ENCODE measurements at regions not wholly inside any gene's neighbourhood (a gene's known extent, or its start where the extent isn't known, plus 50 kb on each side); places are given as distances from the start of the nearest gene placed in this dataset.

DNA sequence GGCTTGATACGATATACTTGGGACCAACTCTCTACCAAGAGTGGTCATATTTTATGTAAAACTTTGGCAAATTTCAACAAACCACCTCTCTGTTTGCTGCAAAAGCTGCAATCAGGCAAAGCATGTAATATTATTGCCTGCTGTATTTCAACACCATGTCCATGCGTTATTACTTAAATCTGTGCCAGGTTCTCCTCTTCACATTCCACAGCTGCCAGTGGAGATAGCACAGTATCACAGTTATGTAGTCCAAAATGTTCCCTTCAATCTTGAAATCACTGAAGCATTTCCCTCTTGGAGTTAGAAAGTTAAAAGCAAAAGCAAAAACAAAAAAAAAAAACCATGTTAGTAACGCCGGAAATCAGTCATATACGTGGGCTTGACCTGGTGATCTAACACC is 396.7 kb upstream of the MAGEC2 start:
- Histone ChIP-seq H4K20me1 (ENCODE audit: insufficient read depth, low read length) (no peaks in the 10 kb centered on the region), H3K9me3 (ENCODE audit: control insufficient read depth, insufficient read depth, low read length) (no peaks in the 10 kb centered on the region), H2AK5ac (ENCODE audit: low read depth, low read length) (no peak overlapping the region), H3K56ac (ENCODE audit: extremely low read depth, insufficient read depth, low read length) (no peak overlapping the region), H2AFZ (replicated peaks; ENCODE audit: low read length, poor library complexity) (no peak overlapping the region), H4K5ac (ENCODE audit: low read depth, low read length) (no peak overlapping the region), H2BK15ac (ENCODE audit: low read depth, low read length) (no peak overlapping the region), H3K4me2 (ENCODE audit: low read depth, low read length) (no peak overlapping the region), H3K9me1 (ENCODE audit: insufficient read depth, low read length) (no peaks in the 10 kb centered on the region), H3K9ac (ENCODE audit: low read depth, low read length) (no peak overlapping the region), H4K91ac (ENCODE audit: insufficient read depth, low read depth, low read length) (no peak overlapping the region), H3K27ac (ENCODE audit: insufficient read depth, low read length) (no peak overlapping the region), H3K23ac (ENCODE audit: low read depth, low read length) (no peak overlapping the region), H3K14ac (replicated peaks; ENCODE audit: low read depth, low read length) (no peak overlapping the region), H3K4me1 (ENCODE audit: control insufficient read depth, insufficient read depth, low read length) (no peaks in the 10 kb centered on the region), H3K18ac (ENCODE audit: low read depth, low read length) (no peak overlapping the region), H3K79me1 (ENCODE audit: low read depth in 1 of 2, low read length in 2 of 2) (no peaks in the 10 kb centered on the region), H2BK20ac (ENCODE audit: low read depth, low read length) (no peak overlapping the region), H3K4ac (ENCODE audit: low read depth, low read length) (no peak overlapping the region), H2AK9ac (replicated peaks; ENCODE audit: low read depth, low read length, poor library complexity) (no peak overlapping the region), H2BK5ac (ENCODE audit: low read depth, low read length, poor library complexity, severe bottlenecking) (no peak overlapping the region), H3K27me3 (ENCODE audit: control insufficient read depth, insufficient read depth, low read length) (no peaks in the 10 kb centered on the region), H2BK120ac (ENCODE audit: low read depth, low read length) (no peak overlapping the region), H4K8ac (ENCODE audit: low read depth in 2 of 2, low read length in 2 of 2) (no peak overlapping the region), H3K4me3 (ENCODE audit: insufficient read depth, low read depth, low read length) (no peak overlapping the region), H3K36me3 (ENCODE audit: control insufficient read depth, insufficient read depth, low read length) (no peaks in the 10 kb centered on the region)
- dilution Hi-C loops (cut with HindIII; ENCODE audit: low sequenced_read_pairs, unreplicated experiment): no loop called here
- TF ChIP-seq RFX5 (IDR thresholded peaks at IDR 0.05; ENCODE audit: low read depth, low read length): no peak
- no peak for TF ChIP-seq RAD21 (IDR thresholded peaks at IDR 0.05; ENCODE audit: low read length)
- TF ChIP-seq POLR2A (IDR thresholded peaks at IDR 0.05; ENCODE audit: low read depth, low read length): no peak
- no peak for TF ChIP-seq CHD1 (IDR thresholded peaks at IDR 0.05; ENCODE audit: low read depth, low read length)
- TF ChIP-seq RCOR1 (IDR thresholded peaks at IDR 0.05; ENCODE audit: insufficient replicate concordance, low read length): no peak
- TF ChIP-seq, protein P1, sequence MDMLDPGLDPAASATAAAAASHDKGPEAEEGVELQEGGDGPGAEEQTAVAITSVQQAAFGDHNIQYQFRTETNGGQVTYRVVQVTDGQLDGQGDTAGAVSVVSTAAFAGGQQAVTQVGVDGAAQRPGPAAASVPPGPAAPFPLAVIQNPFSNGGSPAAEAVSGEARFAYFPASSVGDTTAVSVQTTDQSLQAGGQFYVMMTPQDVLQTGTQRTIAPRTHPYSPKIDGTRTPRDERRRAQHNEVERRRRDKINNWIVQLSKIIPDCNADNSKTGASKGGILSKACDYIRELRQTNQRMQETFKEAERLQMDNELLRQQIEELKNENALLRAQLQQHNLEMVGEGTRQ (IDR thresholded peaks at IDR 0.05; ENCODE audit: low read depth, low read length): no peak
- TF ChIP-seq MAFK (IDR thresholded peaks at IDR 0.05; ENCODE audit: low read depth, low read length): no peak
- no peak for TF ChIP-seq BHLHE40 (IDR thresholded peaks at IDR 0.05; ENCODE audit: low read depth, low read length)
- TF ChIP-seq MXI1 (IDR thresholded peaks at IDR 0.05; ENCODE audit: borderline replicate concordance, low read depth, low read length): no peak
- no peak for TF ChIP-seq NFE2L2 (IDR thresholded peaks at IDR 0.05; ENCODE audit: low read depth, low read length)
- TF ChIP-seq SMC3 (IDR thresholded peaks at IDR 0.05; ENCODE audit: low read depth, low read length): no peak
- no peak for TF ChIP-seq FOS (IDR thresholded peaks at IDR 0.05; ENCODE audit: low read depth, low read length)
- no peak for TF ChIP-seq MAZ (IDR thresholded peaks at IDR 0.05; ENCODE audit: borderline replicate concordance, low read depth, low read length)
- TF ChIP-seq, protein P2, sequence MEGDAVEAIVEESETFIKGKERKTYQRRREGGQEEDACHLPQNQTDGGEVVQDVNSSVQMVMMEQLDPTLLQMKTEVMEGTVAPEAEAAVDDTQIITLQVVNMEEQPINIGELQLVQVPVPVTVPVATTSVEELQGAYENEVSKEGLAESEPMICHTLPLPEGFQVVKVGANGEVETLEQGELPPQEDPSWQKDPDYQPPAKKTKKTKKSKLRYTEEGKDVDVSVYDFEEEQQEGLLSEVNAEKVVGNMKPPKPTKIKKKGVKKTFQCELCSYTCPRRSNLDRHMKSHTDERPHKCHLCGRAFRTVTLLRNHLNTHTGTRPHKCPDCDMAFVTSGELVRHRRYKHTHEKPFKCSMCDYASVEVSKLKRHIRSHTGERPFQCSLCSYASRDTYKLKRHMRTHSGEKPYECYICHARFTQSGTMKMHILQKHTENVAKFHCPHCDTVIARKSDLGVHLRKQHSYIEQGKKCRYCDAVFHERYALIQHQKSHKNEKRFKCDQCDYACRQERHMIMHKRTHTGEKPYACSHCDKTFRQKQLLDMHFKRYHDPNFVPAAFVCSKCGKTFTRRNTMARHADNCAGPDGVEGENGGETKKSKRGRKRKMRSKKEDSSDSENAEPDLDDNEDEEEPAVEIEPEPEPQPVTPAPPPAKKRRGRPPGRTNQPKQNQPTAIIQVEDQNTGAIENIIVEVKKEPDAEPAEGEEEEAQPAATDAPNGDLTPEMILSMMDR (conservative IDR thresholded peaks at IDR 0.05; ENCODE audit: low read depth, low read length): no peak
- TF ChIP-seq, protein P3, sequence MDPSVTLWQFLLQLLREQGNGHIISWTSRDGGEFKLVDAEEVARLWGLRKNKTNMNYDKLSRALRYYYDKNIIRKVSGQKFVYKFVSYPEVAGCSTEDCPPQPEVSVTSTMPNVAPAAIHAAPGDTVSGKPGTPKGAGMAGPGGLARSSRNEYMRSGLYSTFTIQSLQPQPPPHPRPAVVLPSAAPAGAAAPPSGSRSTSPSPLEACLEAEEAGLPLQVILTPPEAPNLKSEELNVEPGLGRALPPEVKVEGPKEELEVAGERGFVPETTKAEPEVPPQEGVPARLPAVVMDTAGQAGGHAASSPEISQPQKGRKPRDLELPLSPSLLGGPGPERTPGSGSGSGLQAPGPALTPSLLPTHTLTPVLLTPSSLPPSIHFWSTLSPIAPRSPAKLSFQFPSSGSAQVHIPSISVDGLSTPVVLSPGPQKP (IDR thresholded peaks at IDR 0.05; ENCODE audit: borderline replicate concordance, low read depth, low read length): no peak
- TF ChIP-seq CEBPB (IDR thresholded peaks at IDR 0.05; ENCODE audit: low read depth, low read length): no peak
- ChIA-PET POLR2A (ENCODE audit: unreplicated experiment) (no interaction called here), CTCF (interaction anchor here (1.1 kb wide), 1 partner anchor 13 kb away, joined by 3 read pairs; no protein-coding TSS in a partner anchor)
- no CpG with 5 or more reads among the region's 5 CpGs for WGBS, 2 experiments (ENCODE audit: extremely low coverage in 2 of 2, insufficient read length in 1 of 2)
- in situ Hi-C loops (cut with MboI; ENCODE audit: low sequenced_read_pairs): no loop called here
- no TSS peak for BruUV-seq (replicated peaks)
- ATAC-seq (ENCODE audit: low read depth) (no peak), DNase-seq (no peak)
- intact Hi-C loops (cut with micrococcal nuclease): no loop called here

All from IMR-90 (cell line).